NCI-H1436 (cell line): ENCODE measurements at regions not wholly inside any gene's neighbourhood (a gene's known extent, or its start where the extent isn't known, plus 50 kb on each side); places are given as distances from the start of the nearest gene placed in this dataset.
"Not testable (repeated sequence)": the region's sequence is repeated elsewhere in the genome, so short reads cannot be mapped to it uniquely, and the experiment has no call there.

Source experiments
- DNase-seq: peaks from one replicate; lab custom pipeline; 2025; lab: John Stamatoyannopoulos, UW

- DNase-seq = no peak
Measured at GRCh38 chr2:150702791-150703190, 215.3 kb upstream of the RND3 start.

GRCh38 chr2:150700666-150701580, 213.5 kb upstream of the RND3 start:
- DNase-seq = no peak

DNA sequence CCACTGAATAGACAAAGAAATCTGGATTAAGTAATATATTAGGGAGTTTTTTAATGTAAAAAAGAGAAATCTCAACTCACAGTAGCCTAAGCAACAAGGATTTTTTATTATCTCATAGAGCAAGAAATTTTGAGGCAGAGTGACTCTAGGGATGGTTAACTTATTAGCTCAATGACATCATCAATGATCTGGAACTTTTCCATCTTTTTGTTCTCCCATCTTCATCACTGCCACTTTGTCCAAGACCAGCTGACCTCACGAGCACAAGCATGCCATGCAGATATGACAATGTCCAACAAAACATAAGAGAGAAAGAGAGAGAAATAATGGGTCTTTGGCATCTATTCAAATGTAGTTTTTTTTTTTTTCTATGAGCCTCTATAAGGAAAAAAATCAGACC, 211.8 kb upstream of the RND3 start:
- no peak for DNase-seq

DNA sequence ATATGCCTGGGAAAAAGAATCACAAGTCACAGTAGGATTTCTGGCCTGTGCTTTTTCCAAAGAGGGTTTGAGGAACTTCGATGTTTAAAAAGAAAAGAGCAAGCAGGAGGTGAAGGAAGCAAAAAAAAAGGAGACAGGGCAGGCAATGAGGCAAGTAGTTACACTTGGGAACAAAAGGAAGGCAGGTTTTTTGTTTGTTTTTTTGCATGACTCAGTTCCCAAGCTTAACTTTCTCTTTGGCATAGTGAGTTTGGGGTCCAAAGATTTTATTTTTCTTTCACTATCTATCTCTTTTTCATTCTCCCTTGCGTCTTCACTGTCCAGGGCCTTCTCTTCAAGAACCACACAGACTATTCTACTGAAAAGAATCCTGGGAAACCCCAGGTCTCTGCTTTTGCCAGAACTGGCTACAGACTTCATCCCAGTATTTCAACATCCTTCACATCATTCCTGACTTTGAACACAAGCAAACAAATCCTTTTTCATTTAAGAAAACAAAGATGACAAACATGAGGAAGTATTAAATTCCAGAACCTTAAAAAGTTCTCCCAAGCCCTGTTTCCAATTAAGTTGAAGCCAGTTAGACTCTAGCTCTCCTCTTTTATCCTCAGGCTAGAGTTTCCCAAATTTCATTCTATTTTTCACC, 210.7 kb upstream of the RND3 start:
- no peak for DNase-seq

DNA sequence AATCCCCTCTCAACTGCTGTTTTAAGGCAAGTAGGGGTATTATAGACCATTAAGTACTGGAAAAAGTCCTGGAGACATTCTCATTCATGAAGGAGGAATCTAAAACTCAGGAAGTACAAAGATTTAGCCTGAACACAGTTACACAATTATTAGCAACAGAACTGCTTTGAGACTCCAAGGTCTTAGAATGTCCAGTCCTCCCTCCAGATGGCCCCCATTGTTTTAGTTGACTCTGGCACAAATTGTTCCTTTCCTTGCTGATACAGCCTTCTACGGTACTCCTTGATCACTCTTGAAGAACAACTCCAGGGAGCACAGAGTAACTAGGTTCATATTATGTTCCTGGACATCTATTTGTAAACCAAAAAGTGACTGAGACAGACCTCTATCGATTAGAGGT, 210.1 kb upstream of the RND3 start:
- no peak for DNase-seq

GRCh38 chr2:150695451-150696135, 208.1 kb upstream of the RND3 start:
- DNase-seq = no peak

GRCh38 chr2:150693556-150693955, 206.1 kb upstream of the RND3 start:
- DNase-seq = no peak

- no peak for DNase-seq
Measured at GRCh38 chr2:150690870-150691269, 203.4 kb upstream of the RND3 start.

DNA sequence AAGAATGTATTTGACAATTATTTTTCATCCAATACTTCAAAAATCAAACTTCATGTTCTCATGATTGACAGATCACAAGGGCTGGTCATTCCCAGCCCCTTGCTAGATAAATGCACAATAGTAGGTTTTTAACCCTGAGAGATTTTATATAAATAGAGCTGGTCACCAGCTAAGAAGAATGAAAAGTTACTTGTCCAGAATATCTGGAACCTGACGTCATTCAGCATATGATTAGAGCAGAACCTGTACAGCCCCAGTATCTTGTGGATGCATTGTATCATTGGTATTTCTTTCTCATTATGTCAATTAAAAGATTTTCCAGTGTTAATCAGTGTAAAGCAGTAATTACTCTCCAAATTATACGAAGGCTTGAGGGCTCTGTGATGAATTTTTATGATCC, 202.8 kb upstream of the RND3 start:
- no peak for DNase-seq

GRCh38 chr2:150689590-150689989, 202.1 kb upstream of the RND3 start:
- no peak for DNase-seq

- no peak for DNase-seq
Measured at GRCh38 chr2:150688016-150688415, 200.5 kb upstream of the RND3 start.

GRCh38 chr2:150686391-150686790, 198.9 kb upstream of the RND3 start:
- DNase-seq = no peak

DNA sequence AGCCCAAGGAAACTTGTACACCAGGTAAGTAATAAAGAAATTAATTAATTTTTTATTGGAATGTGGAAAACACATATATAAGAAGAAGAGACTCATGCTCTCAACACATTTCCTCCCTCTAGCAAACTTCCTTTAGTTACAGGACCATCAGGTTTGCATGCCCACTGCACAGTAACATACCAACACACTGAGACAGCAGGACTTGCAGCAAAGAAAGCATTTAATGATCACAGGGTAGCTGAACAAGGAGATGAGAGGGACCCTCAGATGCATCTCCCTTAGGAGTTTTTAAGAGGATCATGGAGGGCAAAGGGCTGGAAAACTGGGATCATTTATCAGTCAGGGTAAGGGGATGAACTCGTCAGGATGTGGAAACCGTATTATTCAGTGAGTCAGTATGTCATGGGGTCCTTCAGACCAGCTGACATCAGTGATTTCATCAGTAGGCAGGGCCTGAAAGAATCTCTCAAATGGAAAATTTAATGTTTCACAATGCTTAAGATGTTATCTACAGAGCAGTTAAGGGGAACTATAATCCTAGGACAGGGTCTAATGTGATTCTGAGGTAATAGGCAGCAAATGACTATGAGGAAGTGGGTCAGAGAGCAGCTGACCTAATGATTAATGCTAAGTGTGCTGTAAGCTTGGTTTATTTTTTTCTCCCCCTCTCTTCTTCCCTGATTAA, 193.8 kb upstream of the RND3 start:
- DNase-seq = no peak

- no peak for DNase-seq
Measured at GRCh38 chr2:150679456-150680120, 192.1 kb upstream of the RND3 start.

- no peak for DNase-seq
Measured at GRCh38 chr2:150677551-150677950, 190.1 kb upstream of the RND3 start.

DNA sequence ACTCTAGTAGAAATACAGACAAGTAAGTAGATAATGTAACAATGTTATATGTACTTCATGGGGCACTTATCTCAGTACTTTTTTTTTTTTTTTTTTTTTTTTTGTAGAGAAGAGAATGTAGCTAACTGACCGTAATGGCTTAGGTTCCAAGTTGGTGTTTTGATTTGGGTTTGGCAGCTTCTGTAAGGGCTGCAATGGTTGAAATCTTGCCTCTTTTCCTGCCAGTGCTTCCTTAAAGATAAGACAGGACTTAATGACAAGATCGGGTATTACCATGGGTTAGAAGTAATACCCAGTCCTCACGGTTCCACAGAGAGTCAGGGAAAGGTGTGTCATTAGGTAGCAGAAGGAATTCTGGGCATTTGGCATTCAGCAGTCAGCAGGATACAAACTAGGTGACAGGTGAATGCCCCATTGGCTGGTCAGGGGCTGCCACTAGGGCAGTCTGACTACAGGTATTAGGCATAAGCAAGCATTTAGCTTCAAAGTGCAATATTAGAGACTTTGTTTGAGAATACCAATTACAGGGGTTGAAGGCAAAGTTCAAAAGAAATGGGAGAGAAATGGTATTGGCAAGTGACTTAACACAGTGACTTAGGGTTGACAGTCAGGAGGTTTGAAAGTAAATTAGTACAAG, 189.4 kb upstream of the RND3 start:
- DNase-seq = no peak

- no peak for DNase-seq
Measured at GRCh38 chr2:150675807-150676206, 188.3 kb upstream of the RND3 start.

- no peak for DNase-seq
Measured at GRCh38 chr2:150674283-150674682, 186.8 kb upstream of the RND3 start.

GRCh38 chr2:150672311-150672710, 184.8 kb upstream of the RND3 start:
- DNase-seq = no peak

DNA sequence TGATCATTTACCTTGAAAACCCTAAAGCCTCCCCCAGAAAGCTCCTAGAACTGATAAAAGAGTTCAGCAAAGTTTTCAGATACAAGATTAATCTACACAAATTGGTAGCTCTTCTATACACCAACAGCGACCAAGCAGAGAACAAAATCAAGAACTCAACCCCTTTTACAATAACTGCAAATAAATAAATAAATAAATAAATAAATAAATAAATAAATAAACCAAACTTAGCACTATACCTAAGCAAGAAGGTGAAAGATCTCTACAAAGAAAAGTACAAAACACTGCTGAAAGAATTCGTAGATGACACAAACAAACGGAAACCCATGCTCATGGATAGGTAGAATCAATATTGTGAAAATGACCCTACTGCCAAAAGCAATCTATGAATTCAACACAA, 182.0 kb upstream of the RND3 start:
- no peak for DNase-seq

- not testable (repeated sequence) for DNase-seq
Measured at GRCh38 chr2:150667039-150667438, 179.6 kb upstream of the RND3 start.
